ENCODE measurements at regions not wholly inside any gene's neighbourhood (a gene's known extent, or its start where the extent isn't known, plus 50 kb on each side); places are given as distances from the start of the nearest gene placed in this dataset.

- no peak overlapping the region for H3K27ac ChIP-seq
- DNase-seq (ENCODE audit: low read depth, low spot score) = no peak
Measured at GRCh38 chr1:4161366-4162006, 261.4 kb upstream of the C1orf174 start.

- no peak overlapping the region for H3K27ac ChIP-seq
- no peak for DNase-seq (ENCODE audit: low read depth, low spot score)
Measured at GRCh38 chr1:4164965-4165364, 264.9 kb upstream of the C1orf174 start.

GRCh38 chr1:4165686-4166300 lies 265.7 kb upstream of the C1orf174 start:
- H3K27ac ChIP-seq = no peak overlapping the region
- DNase-seq (ENCODE audit: low read depth, low spot score) = no peak

- no peak overlapping the region for H3K27ac ChIP-seq
- DNase-seq (ENCODE audit: low read depth, low spot score) = no peak
Measured at GRCh38 chr1:4166713-4167112, 266.6 kb upstream of the C1orf174 start.

GRCh38 chr1:4169991-4170390 lies 269.9 kb upstream of the C1orf174 start:
- no peak for DNase-seq (ENCODE audit: low read depth, low spot score)
- no peak overlapping the region for H3K27ac ChIP-seq

- no peak for DNase-seq (ENCODE audit: low read depth, low spot score)
- H3K27ac ChIP-seq = no peak overlapping the region
Measured at GRCh38 chr1:4170548-4171340, 270.7 kb upstream of the C1orf174 start.

- no peak overlapping the region for H3K27ac ChIP-seq
- no peak for DNase-seq (ENCODE audit: low read depth, low spot score)
Measured at GRCh38 chr1:4171480-4172450, 271.7 kb upstream of the C1orf174 start.

GRCh38 chr1:4172644-4173599 lies 272.9 kb upstream of the C1orf174 start:
- H3K27ac ChIP-seq = no peak overlapping the region
- no peak for DNase-seq (ENCODE audit: low read depth, low spot score)

GRCh38 chr1:4173731-4174130 lies 273.7 kb upstream of the C1orf174 start:
- no peak overlapping the region for H3K27ac ChIP-seq
- no peak for DNase-seq (ENCODE audit: low read depth, low spot score)

GRCh38 chr1:4174291-4175200 lies 274.5 kb upstream of the C1orf174 start:
- no peak for DNase-seq (ENCODE audit: low read depth, low spot score)
- H3K27ac ChIP-seq = no peak overlapping the region

GRCh38 chr1:4175566-4176405 lies 275.7 kb upstream of the C1orf174 start:
- DNase-seq (ENCODE audit: low read depth, low spot score) = no peak
- no peak overlapping the region for H3K27ac ChIP-seq

GRCh38 chr1:4176841-4177240 lies 276.8 kb upstream of the C1orf174 start:
- DNase-seq (ENCODE audit: low read depth, low spot score) = no peak
- H3K27ac ChIP-seq = no peak overlapping the region

GRCh38 chr1:4177425-4178150 lies 277.5 kb upstream of the C1orf174 start:
- no peak for DNase-seq (ENCODE audit: low read depth, low spot score)
- no peak overlapping the region for H3K27ac ChIP-seq

GRCh38 chr1:4178501-4179113 lies 278.5 kb upstream of the C1orf174 start:
- H3K27ac ChIP-seq = no peak overlapping the region
- DNase-seq (ENCODE audit: low read depth, low spot score) = no peak

GRCh38 chr1:4179914-4180735 lies 280.1 kb upstream of the C1orf174 start:
- H3K27ac ChIP-seq = no peak overlapping the region
- DNase-seq (ENCODE audit: low read depth, low spot score) = no peak
